HG03045 (cell line): ENCODE measurements at regions not wholly inside any gene's neighbourhood (a gene's known extent, or its start where the extent isn't known, plus 50 kb on each side); places are given as distances from the start of the nearest gene placed in this dataset.
"Not testable (repeated sequence)": the region's sequence is repeated elsewhere in the genome, so short reads cannot be mapped to it uniquely, and the experiment has no call there.

ENCODE experiments used
- ATAC-seq: cut with Tn5 transposase; IDR thresholded peaks from one replicate; pipeline ENCODE4 v1.9.1; 2021; ENCODE audit warnings: mild to moderate bottlenecking, moderate library complexity; ENCODE audit not compliant: unreplicated experiment

DNA sequence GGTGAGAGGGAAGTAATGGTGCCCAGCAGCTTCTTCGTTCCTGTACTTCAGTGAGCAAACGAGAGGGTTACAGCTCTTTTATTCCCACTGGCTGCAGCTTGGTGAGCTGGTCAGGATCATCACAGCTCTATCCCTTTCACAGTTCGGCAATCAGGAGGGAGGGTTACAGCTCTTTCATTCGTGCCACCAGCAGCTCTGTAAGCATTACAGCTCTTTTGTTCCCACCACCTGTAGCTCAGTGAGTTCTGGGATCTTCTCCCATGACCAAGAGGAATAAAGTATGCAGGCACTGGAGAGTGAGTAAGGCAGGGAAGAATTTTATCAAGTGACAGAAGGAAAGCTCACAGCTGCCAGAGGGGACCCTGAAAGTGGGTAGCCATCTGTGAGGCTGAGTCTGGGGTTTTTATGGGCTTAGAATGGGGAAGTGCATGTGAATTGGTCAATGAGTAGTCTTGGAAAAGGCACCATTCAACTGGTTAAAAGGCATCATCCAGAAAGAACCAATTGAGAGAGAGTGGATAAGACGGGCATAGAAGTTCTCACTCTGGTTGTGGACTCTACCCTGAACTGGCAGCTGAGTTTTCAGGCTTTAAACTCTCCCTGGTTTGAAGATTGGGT is 123.7 kb downstream of the COX18 start:
- no peak for ATAC-seq

GRCh38 chr4:72942565-72942964 is 127.0 kb downstream of the COX18 start:
- ATAC-seq: no peak

GRCh38 chr4:72938516-72938915 is 131.0 kb downstream of the COX18 start:
- ATAC-seq: no peak

DNA sequence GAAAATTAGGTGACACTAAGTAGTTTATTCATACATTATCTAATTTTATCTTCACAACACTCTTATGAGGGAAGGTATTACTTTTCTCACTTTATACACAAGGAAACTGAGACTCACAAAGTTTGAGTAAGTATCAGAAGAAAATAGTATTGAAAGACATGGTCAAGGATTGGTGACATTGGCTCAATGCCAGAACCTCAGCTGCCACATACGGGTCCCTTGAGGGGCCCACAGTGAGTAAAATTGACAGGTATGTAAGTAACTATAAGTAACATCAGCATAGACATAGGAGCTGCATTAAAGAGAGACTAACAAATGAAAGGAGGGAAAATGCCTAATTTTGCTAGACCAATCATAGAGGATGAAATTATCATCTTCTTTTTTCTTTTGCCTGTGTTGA is 134.1 kb downstream of the COX18 start:
- ATAC-seq: no peak

DNA sequence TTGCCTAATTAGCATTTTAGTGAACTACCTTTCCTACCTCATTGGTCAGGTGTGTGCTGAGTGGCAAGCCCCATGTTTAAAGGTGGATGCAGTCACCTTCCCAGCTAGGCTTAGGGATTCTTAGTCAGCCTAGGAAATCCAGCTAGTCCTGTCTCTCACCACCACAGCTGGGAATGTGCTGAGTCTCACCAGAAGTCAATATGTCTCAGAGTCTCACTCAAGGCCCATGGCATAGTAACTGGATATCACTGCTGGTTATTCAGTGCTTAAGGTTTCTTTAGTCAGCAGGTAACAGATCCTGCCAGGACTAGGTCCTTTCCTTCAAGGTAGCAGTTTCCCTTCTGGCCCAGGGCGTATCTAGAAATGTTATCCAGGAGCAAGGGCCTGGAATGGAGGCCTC is 136.5 kb downstream of the COX18 start:
- ATAC-seq: no peak

- no peak for ATAC-seq
These were observed 138.2 kb downstream of the COX18 start for GRCh38 chr4:72931346-72931745.

GRCh38 chr4:72929596-72930274 is 139.8 kb downstream of the COX18 start:
- not testable (repeated sequence) for ATAC-seq

GRCh38 chr4:72924814-72925213 is 144.7 kb downstream of the COX18 start:
- no peak for ATAC-seq

DNA sequence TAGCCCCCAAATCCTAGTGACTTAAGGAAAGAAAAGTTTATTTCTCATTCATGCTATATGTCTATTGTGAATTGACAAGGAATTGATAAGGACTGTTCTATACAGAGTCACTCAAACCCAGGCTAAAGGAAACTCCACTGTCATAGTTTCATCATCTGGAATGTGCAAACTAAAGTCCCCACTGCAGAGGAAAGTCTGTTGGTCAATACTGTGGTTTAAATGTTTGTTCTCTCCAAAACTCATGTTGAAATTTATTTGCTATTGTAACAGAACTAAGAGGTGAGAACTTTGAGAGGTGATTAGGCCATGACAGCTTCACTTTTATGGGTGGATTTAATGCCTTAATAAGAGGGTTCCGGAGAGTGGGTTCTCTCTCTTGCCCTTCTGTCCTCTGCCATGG is 149.6 kb downstream of the COX18 start:
- no peak for ATAC-seq

GRCh38 chr4:72919464-72919863 is 150.1 kb downstream of the COX18 start:
- no peak for ATAC-seq

DNA sequence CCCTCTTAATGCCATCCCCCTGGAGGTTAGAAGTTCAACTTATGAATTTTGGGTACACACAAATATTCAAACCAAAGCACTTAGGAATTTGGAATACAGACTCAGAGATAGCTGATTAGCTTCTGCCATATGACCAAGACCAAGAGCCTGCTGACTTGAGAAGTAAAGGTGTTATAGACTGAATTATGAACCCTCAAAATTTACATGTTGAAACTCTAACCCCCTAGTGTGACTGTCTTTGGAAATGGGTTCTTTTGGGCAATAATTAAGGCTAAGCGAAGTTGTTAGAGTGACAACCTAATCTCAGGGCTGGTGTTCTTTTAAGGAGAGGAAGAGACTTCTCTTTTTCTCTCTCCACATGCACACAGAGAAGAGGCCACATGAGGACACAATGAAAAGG is 151.2 kb downstream of the COX18 start:
- no peak for ATAC-seq

GRCh38 chr4:72911316-72911715 is 158.2 kb downstream of the COX18 start:
- ATAC-seq: no peak

DNA sequence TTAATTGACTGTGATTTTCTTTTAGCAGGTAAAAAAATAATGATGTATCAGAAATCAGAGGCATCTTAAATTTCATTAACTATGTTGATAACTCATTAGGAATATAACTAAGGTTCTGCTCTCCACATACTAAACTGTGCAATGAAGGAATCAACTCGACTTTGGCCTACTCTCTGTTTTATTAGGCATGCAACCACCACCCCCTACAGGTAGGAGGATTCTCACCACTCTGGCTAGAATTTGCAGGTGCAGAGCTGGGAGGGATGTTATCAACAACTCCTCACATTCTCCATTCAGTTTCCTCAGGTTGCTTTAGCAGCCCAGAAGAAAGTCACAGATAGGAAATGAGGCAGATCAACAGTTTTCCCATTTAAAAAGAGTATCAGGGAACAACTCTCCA is 160.1 kb downstream of the COX18 start:
- no peak for ATAC-seq

DNA sequence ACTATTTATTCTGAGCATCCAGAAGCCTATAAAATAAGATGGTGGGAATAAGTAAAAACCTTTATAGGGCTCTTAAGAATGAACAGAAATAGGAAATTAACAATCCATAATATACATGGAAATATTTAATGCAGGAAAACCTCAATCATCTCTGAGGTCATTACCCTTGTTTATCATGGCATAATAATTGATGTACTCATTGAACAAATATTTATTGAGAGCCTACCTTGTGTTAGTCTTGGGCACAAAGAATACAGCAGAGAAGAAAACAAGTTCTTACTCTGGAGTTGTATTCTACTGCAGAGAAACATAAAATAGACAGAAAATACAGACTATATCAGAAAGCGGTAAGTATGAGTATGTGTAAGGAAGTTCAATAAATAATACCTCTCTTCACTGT is 167.2 kb downstream of the COX18 start:
- ATAC-seq: no peak

DNA sequence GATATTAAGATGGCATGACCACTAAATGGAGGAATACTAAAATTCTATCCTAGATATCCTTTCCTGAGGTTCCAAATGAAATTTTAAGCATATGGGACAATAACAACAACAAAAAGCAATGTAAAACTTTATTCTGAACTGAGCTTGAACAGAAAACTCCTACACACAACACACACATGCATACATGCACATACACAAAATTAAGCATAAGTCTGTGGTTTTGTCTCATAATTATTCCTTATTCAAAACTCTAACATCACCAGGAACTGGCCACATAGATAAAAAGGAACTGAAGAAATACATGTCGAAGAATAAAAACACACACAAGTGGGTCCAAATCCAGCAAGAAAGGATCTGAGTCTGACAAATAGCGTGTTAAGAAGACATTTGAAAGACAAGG is 168.0 kb downstream of the COX18 start:
- ATAC-seq: no peak

- ATAC-seq: no peak
These were observed 168.6 kb downstream of the COX18 start for GRCh38 chr4:72900952-72901351.

- ATAC-seq: no peak
These were observed 169.9 kb downstream of the COX18 start for GRCh38 chr4:72899621-72900020.

- no peak for ATAC-seq
These were observed 170.3 kb downstream of the COX18 start for GRCh38 chr4:72899214-72899613.

DNA sequence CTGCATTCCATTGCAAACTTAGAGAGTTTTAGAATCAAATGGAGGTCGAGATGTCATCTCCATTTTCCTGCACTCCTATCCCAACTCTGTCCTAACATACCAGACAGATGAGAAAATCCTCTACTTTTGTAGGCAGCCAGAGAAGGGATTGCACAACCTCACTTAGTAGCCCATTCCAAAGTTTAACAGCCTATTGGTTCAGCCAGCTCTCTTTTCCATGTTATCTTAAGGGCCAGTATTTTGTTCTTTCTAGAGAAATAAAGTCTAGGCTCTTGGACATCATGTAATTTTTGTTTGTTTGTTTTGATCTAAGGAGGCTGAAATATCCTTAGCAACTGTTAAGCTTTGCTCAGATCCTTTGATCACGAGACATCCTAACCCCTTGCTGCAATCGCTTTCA is 173.0 kb downstream of the COX18 start:
- ATAC-seq: no peak

- ATAC-seq: no peak
These were observed 174.1 kb downstream of the COX18 start for GRCh38 chr4:72895408-72895807.

DNA sequence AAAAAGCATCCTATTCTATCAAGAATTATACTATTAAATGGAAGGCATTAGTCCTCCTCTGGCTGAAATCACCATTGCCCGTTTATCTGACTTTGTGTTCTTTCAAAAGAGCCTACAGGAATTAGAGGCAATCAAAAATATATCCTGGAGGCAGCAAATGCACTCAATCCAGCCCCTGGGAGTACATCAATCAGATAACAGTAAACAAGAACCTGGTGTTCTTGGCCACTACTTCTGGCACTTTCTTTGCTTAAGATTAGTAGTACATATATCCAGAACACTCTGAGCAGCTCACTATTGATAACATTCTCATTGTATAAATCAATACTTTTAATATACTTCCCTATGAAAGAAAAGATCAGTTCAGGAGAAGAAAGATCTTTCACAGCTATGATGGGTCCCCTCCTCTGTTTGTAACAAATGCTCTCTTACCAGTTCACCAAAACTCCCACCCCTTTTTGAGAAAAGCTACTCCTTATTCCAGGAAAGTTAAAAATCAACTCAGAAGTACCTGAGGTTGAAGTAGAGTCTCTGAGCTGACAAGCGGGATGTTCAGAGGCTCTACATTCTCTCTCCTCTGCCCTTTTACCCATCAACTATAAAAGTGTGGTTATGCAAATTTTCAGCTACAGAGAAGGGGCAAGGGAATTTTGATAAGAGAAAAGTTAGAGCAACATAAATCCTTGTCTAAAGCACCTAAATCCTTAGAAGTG is 176.0 kb downstream of the COX18 start:
- ATAC-seq: no peak

DNA sequence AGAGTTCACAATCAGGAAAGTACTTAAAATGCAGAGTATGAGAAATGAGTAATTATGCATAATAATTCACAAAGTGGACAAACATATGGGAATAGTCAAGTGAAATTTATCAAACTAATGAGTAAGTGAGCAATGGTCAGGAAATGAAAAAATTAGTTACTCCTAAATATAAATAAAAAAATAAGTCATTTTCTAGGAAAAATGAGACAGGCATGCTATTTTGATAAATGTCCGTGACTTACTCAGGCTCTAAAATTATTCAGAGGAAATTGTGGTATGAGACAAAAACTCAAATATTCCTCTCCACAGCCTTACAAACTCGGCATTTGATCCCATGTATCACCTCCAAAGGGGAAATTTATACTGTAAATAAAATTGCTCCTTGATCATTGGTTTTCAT is 181.2 kb downstream of the COX18 start:
- no peak for ATAC-seq
